Colonic mucosa (tissue), 4 donors: ENCODE measurements at regions not wholly inside any gene's neighbourhood (a gene's known extent, or its start where the extent isn't known, plus 50 kb on each side); places are given as distances from the start of the nearest gene placed in this dataset.

ENCODE experiments used
- DNase-seq: peaks from one replicate; pipeline ENCODE4 v3.0.0-alpha.2; 2020
- H3K27ac ChIP-seq: fragments of 200-600 bp; one replicate; pipeline ENCODE4 v1.8.0; 2021
- H3K27me3 ChIP-seq: fragments of 200-600 bp; one replicate; pipeline ENCODE4 v1.8.0; 2021
- H3K36me3 ChIP-seq: fragments of 200-600 bp; one replicate; pipeline ENCODE4 v1.8.0; 2021
- H3K4me1 ChIP-seq: fragments of 200-600 bp; one replicate; pipeline ENCODE4 v1.8.0; 2021; ENCODE audit warnings: mild to moderate bottlenecking
- H3K4me3 ChIP-seq: fragments of 200-600 bp; one replicate; pipeline ENCODE4 v1.8.0; 2021
- H3K9ac ChIP-seq, 2 donors: one replicate each; pipeline ENCODE4 v1.7.0; 2013; ENCODE audit warnings: control low read depth in 2 of 2, low read depth in 2 of 2, low read length in 2 of 2
- H3K9me3 ChIP-seq: fragments of 200-600 bp; one replicate; pipeline ENCODE4 v1.8.0; 2021
- intact Hi-C: fragments of 100-400 bp; cut with DNase I; formaldehyde crosslinking; loops from one replicate; pipeline ENCODE4 v1.14.1; 2022
- TF ChIP-seq, protein P1 (sequence below): fragments of 200-600 bp; IDR thresholded peaks from one replicate; pipeline ENCODE4 v1.8.0; 2022; ENCODE audit warnings: antibody characterized with exemption, mild to moderate bottlenecking
- donor health status: healthy.
- donor health status: DM: no; HTN: no; CAD: no.
- donor health status: DM: no; HTN: no; CAD: no.

DNA sequence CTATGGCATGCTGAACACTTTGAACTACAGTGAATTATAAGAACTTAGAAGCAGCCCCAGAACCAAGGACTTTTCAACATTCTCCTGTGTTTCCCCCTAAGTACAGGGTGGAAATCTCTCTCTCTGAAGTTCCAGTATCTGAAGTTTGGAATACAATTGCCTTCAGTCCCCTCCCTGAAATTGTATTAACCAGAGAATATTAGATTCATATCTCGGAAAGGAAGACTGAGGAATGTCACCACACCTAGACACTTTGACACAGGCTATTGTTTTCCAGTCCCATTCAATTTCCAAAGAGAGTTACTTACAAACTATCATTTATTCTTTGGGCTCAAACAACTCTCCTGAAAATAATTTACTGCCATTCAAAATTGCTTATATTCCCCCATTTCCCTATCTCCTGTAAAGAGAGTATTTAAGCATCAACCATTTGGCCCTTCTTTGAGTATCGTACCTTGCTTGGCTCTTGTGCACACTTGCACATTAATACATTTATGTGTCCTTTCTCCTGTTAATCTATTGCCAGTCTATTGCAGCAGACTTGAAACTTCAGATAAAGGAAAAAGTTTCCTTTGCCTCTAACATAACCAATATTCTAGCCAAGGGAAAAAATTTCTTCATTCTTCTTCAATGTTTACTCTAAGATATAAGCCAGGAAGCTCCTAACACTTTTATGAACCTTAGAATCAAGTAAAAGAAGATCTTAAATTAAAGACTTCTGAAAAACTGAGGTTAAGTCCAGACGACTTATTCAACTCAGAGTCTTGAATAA is 402.4 kb upstream of the DDI1 start:
- no peak overlapping the region for H3K9ac ChIP-seq
- no peaks in the 10 kb centered on the region for H3K27me3 ChIP-seq
- no peaks in the 10 kb centered on the region for H3K4me1 ChIP-seq
- H3K4me3 ChIP-seq, result no peak overlapping the region
- H3K27ac ChIP-seq, result no peak overlapping the region
- intact Hi-C loops, result no loop called here
- H3K9me3 ChIP-seq, result no peaks in the 10 kb centered on the region
- H3K36me3 ChIP-seq, result no peaks in the 10 kb centered on the region
- TF ChIP-seq, protein P1, sequence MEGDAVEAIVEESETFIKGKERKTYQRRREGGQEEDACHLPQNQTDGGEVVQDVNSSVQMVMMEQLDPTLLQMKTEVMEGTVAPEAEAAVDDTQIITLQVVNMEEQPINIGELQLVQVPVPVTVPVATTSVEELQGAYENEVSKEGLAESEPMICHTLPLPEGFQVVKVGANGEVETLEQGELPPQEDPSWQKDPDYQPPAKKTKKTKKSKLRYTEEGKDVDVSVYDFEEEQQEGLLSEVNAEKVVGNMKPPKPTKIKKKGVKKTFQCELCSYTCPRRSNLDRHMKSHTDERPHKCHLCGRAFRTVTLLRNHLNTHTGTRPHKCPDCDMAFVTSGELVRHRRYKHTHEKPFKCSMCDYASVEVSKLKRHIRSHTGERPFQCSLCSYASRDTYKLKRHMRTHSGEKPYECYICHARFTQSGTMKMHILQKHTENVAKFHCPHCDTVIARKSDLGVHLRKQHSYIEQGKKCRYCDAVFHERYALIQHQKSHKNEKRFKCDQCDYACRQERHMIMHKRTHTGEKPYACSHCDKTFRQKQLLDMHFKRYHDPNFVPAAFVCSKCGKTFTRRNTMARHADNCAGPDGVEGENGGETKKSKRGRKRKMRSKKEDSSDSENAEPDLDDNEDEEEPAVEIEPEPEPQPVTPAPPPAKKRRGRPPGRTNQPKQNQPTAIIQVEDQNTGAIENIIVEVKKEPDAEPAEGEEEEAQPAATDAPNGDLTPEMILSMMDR, result no peak
- DNase-seq, result no peak

DNA sequence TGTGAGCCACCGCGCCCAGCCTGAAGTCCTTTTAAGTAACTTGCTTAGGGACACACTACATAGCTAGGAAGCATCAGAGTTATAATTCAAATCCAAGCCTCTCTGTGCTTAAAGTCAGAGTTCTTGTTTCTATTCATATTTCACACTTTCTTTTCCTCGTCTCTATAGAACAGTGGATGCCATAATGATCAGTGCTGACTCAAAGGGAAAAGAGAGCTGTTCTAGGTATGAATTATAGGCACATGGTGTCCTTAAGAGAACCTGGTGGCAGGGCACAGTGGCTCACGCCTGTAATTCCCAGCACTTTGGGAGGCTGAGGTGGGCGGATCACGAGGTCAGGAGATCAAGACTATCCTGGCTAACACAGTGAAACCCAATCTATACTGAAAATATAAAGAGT is 400.2 kb upstream of the DDI1 start:
- no peaks in the 10 kb centered on the region for H3K4me1 ChIP-seq
- no peaks in the 10 kb centered on the region for H3K27me3 ChIP-seq
- no peaks in the 10 kb centered on the region for H3K36me3 ChIP-seq
- no peak overlapping the region for H3K9ac ChIP-seq
- H3K27ac ChIP-seq, result no peak overlapping the region
- no peak for DNase-seq
- H3K4me3 ChIP-seq, result no peak overlapping the region
- intact Hi-C loops, result no loop called here
- no peaks in the 10 kb centered on the region for H3K9me3 ChIP-seq
- TF ChIP-seq, protein P1, result no peak

DNA sequence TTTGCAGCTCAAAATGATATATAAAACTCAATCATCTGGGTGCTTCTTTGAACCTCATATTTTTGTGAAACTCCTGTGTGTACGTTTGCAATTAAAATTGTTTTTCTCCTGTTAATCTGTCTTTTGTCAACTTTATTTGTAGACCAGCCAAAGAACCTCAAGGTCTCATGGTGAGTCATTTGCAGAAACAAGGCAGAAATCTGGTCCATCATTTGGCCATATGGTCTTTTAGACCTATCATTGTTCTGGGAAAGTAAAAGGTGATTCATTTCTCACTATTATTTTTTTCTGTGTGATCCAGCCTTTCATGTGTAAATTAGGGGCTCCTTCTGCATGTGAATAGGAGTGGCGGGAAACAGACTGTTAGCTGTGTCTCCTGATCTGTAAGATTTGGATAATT is 399.1 kb upstream of the DDI1 start:
- Histone ChIP-seq H3K27ac (no peak overlapping the region), H3K9ac (no peak overlapping the region), H3K4me1 (no peaks in the 10 kb centered on the region), H3K36me3 (no peaks in the 10 kb centered on the region), H3K27me3 (no peaks in the 10 kb centered on the region), H3K9me3 (no peaks in the 10 kb centered on the region), H3K4me3 (no peak overlapping the region)
- no peak for DNase-seq
- intact Hi-C loops, result no loop called here
- TF ChIP-seq, protein P1, result no peak

DNA sequence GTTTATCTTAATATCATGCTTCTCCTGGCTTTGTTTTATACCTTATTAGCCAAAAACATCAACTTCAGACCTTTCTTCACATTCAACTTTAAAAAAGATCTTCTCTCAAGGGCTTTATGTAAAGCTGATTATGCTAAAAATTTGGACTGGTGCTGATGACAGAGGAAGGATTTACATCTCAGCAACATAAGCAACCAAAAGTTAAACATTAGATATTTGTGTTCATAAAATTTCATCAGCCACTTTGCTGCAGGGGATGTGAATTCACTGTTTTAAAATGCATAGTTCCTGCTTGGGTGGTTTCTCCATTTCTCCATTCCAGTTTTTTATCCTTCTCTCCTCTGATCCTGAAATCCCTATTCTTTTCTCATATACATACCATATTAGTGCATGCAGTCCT is 398.6 kb upstream of the DDI1 start:
- Histone ChIP-seq H3K9ac (no peak overlapping the region), H3K27me3 (no peaks in the 10 kb centered on the region), H3K36me3 (no peaks in the 10 kb centered on the region), H3K4me3 (no peak overlapping the region), H3K27ac (no peak overlapping the region), H3K9me3 (no peaks in the 10 kb centered on the region), H3K4me1 (no peaks in the 10 kb centered on the region)
- intact Hi-C loops, result no loop called here
- TF ChIP-seq, protein P1, result no peak
- DNase-seq, result no peak

DNA sequence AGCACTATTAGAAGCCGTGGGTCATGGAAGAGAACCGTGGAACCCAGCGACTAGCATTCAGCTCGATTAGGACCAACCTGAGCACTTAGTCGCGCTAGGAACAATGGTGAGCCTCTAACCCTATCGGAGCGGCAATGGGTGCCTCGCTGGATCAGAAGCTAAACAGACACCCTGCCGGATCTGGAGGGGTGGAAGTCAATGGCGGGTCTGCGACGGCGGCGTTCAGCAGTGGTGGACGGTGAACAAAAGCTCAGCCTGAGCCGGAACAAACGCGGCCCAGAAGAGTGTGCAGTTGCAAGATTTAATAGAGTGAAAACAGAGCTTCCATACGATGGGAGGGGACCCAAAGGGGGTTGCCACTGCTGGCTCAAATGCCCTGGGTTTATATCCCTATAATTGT is 391.8 kb upstream of the DDI1 start:
- no peaks in the 10 kb centered on the region for H3K27me3 ChIP-seq
- no peak for DNase-seq
- intact Hi-C loops, result no loop called here
- H3K4me3 ChIP-seq, result no peak overlapping the region
- no peaks in the 10 kb centered on the region for H3K9me3 ChIP-seq
- no peak overlapping the region for H3K27ac ChIP-seq
- TF ChIP-seq, protein P1, result no peak
- H3K4me1 ChIP-seq, result no peaks in the 10 kb centered on the region
- no peak overlapping the region for H3K9ac ChIP-seq
- H3K36me3 ChIP-seq, result no peaks in the 10 kb centered on the region
